K562 (cell line): ENCODE measurements at regions not wholly inside any gene's neighbourhood (a gene's known extent, or its start where the extent isn't known, plus 50 kb on each side); places are given as distances from the start of the nearest gene placed in this dataset.

Experiments
- ATAC-seq: fragments of 200-7000 bp; cut with Tn5 transposase; 3 replicates; pipeline ENCODE4 v1.9.1; 2020; ENCODE audit warnings: moderate library complexity
- BruUV-seq: library from RNA; stranded (reverse); fragments of 400-500 nt; replicated peaks from 2 replicates; lab custom pipeline; 2021; lab: Mats Ljungman, UMichigan
- CTCF ChIA-PET: fragments of 300-600 bp; formaldehyde crosslinking; extraction: SDS; loops from one replicate; lab custom pipeline; 2021; ENCODE audit warnings: low intra/inter-chr PET ratio; lab: Yijun Ruan, JAX
- POLR2A ChIA-PET: fragments of 300-600, 350-650 bp; sonication (Branson Sonifier 250); formaldehyde crosslinking; extraction: SDS; loops from one replicate; lab custom pipeline; 2021; ENCODE audit warnings: antibody characterized with exemption, inconsistent platforms; lab: Yijun Ruan, JAX
- DNase-seq, 4 experiments: peaks; one replicate each; pipeline versions ENCODE4 v3.0.0 to v3.0.0-alpha.2; 2011 to 2018; ENCODE audit warnings: low spot score in 3 of 4, mixed read lengths in 3 of 4; ENCODE audit errors: extremely low read depth in 1 of 4
- FAIRE-seq: peaks from 2 replicates; lab custom pipeline; 2011; peaks lifted over from hg19 to GRCh38; lab: Jason Lieb, UNC
- H2AFZ ChIP-seq: 2 replicates; pipeline ENCODE4 v1.6.0; 2011; ENCODE audit warnings: low read depth, low read length, control low read depth, inconsistent platforms
- H3K27ac ChIP-seq: fragments of 200-600 bp; 3 replicates; pipeline ENCODE4 v1.8.0; 2011; ENCODE audit warnings: low read depth, mild to moderate bottlenecking, control low read depth, inconsistent platforms, low read length, moderate library complexity, mixed read lengths; ENCODE audit errors: extremely low read depth
- H3K27me3 ChIP-seq, 2 experiments: fragments of 300-600 bp in 1 of 2; 2 replicates in 1 of 2; 3 replicates in 1 of 2; pipeline versions ENCODE4 v1.6.0 to v1.8.0; 2011; ENCODE audit warnings: inconsistent platforms in 2 of 2, low read length in 2 of 2, mild to moderate bottlenecking in 1 of 2, mixed read lengths in 1 of 2, moderate library complexity in 1 of 2; ENCODE audit not compliant: control insufficient read depth in 2 of 2, insufficient read depth in 2 of 2
- H3K36me3 ChIP-seq: fragments of 300-600 bp; 3 replicates; pipeline ENCODE4 v1.8.0; 2011; ENCODE audit warnings: mild to moderate bottlenecking, low read length, inconsistent platforms; ENCODE audit not compliant: control insufficient read depth, insufficient read depth
- H3K4me1 ChIP-seq, 2 experiments: fragments of 200-600 bp in 1 of 2; replicated peaks in 1 of 2; 2 replicates in 1 of 2; 3 replicates in 1 of 2; pipeline versions ENCODE4 v1.5.1 to v1.8.0; 2011; ENCODE audit warnings: inconsistent platforms in 2 of 2, low read length in 2 of 2, mild to moderate bottlenecking in 1 of 2, mixed read lengths in 1 of 2, moderate library complexity in 1 of 2; ENCODE audit not compliant: control insufficient read depth in 2 of 2, insufficient read depth in 2 of 2
- H3K4me2 ChIP-seq: 2 replicates; pipeline ENCODE4 v1.6.1; 2011; ENCODE audit warnings: low read length, control low read depth, inconsistent platforms, mixed read lengths; ENCODE audit not compliant: insufficient read depth
- H3K4me3 ChIP-seq: fragments of 200-600 bp; sonication (generic), shearing (Covaris generic); 2 replicates; pipeline ENCODE4 v1.5.1; 2016; ENCODE audit warnings: control low read depth, inconsistent platforms
- H3K79me2 ChIP-seq: fragments of 200-600 bp; 3 replicates; pipeline ENCODE4 v1.8.0; 2011; ENCODE audit warnings: low read length, inconsistent platforms; ENCODE audit not compliant: control insufficient read depth, insufficient read depth
- H3K9ac ChIP-seq, 2 experiments: 2 replicates each; pipeline versions ENCODE4 v1.6.0 to v1.6.1; 2011; ENCODE audit warnings: low read depth in 2 of 2, low read length in 2 of 2, control low read depth in 1 of 2, inconsistent platforms in 1 of 2, mild to moderate bottlenecking in 1 of 2, mixed read lengths in 1 of 2; ENCODE audit not compliant: insufficient read depth in 1 of 2
- H3K9me1 ChIP-seq: one replicate; pipeline ENCODE4 v1.6.0; 2011; ENCODE audit warnings: inconsistent platforms, mild to moderate bottlenecking, low read length, moderate library complexity; ENCODE audit not compliant: control insufficient read depth, insufficient read depth
- H3K9me3 ChIP-seq: replicated peaks from 2 replicates; pipeline ENCODE4 v1.5.1; 2011; ENCODE audit warnings: low read depth, low read length, inconsistent platforms; ENCODE audit not compliant: control insufficient read depth, insufficient read depth
- H4K20me1 ChIP-seq: replicated peaks from 2 replicates; pipeline ENCODE4 v1.6.1; 2011; ENCODE audit warnings: low read length, inconsistent platforms, mixed read lengths; ENCODE audit not compliant: control insufficient read depth, insufficient read depth
- FOXM1 ChIP-seq, 2 experiments: fragments of 450-650 bp in 1 of 2; sonication (generic) in 1 of 2; formaldehyde crosslinking in 1 of 2; IDR thresholded peaks; 2 replicates each; pipeline versions ENCODE4 v1.6.1 to v1.9.0; 2017 to 2022; ENCODE audit warnings: low read depth in 2 of 2, mild to moderate bottlenecking in 2 of 2, missing genetic modification reagents in 1 of 2, moderate library complexity in 1 of 2
- HDAC2 ChIP-seq: fragments of 450-650 bp; IDR thresholded peaks from 2 replicates; pipeline ENCODE4 v1.6.1; 2016; ENCODE audit warnings: mild to moderate bottlenecking
- NFRKB ChIP-seq: fragments of 450-650 bp; IDR thresholded peaks from 2 replicates; pipeline ENCODE4 v1.6.1; 2016; ENCODE audit warnings: low read depth
- TRIM25 ChIP-seq: fragments of 450-650 bp; IDR thresholded peaks from 2 replicates; pipeline ENCODE4 v1.7.0; 2016; ENCODE audit warnings: borderline replicate concordance
- ZNF146 ChIP-seq: IDR thresholded peaks from one replicate; pipeline ENCODE4 v1.6.1; 2018; ENCODE audit warnings: missing compliant biosample characterization; ENCODE audit not compliant: unreplicated experiment
- WGBS: fragments of 100-300 bp; shearing (Covaris generic); methylation state at CpG from one replicate; pipeline ENCODE4 v1.1.6; 2016; ENCODE audit warnings: low coverage, mixed read lengths; ENCODE audit not compliant: insufficient coverage; ENCODE audit errors: missing lambda C conversion rate; 5-methylcytosine and 5-hydroxymethylcytosine counted together
- in situ Hi-C: fragments of 300-500 bp; cut with MboI; formaldehyde crosslinking; loops from 4 replicates; pipeline ENCODE4 v1.15.0; 2018; ENCODE audit warnings: inconsistent platforms, mixed read lengths
- intact Hi-C: fragments of 100-400 bp; cut with micrococcal nuclease; formaldehyde crosslinking; loops from 2 replicates; pipeline ENCODE4 v1.14.2; 2022

GRCh38 chr6:142501795-142502194 is 200.0 kb downstream of the ADGRG6 start:
- Histone ChIP-seq H3K4me3 (no peak overlapping the region), H3K36me3 (no peaks in the 10 kb centered on the region), H4K20me1 (no peaks in the 10 kb centered on the region), H3K79me2 (no peaks in the 10 kb centered on the region), H3K27me3 (no peaks in the 10 kb centered on the region), H3K9me1 (no peaks in the 10 kb centered on the region), H3K4me1 (no peaks in the 10 kb centered on the region), H3K4me2 (no peak overlapping the region), H3K27ac (no peak overlapping the region), H3K9ac (no peak overlapping the region), H2AFZ (no peak overlapping the region), H3K9me3 (no peaks in the 10 kb centered on the region; the same call in none of the 2 replicates)
- ChIA-PET CTCF (no interaction called here), POLR2A (no interaction called here)
- TF ChIP-seq FOXM1 (IDR thresholded peaks at IDR 0.05; ENCODE audit: low read depth) (no peak), FOXM1 (CRISPR knock-in tag; IDR thresholded peaks at IDR 0.05; ENCODE audit: low read depth) (no peak), TRIM25 (no peak), ZNF146 (CRISPR knock-in tag) (peak; percentile 81), NFRKB (no peak), HDAC2 (no peak)
- DNase-seq = no peak
- intact Hi-C loops = no loop called here
- in situ Hi-C loops = no loop called here
- BruUV-seq = no TSS peak
- no peak for FAIRE-seq
- 6% methylated on average over 3 of the region's 3 CpGs for WGBS
- no peak for ATAC-seq
